ENCODE measurements at regions not wholly inside any gene's neighbourhood (a gene's known extent, or its start where the extent isn't known, plus 50 kb on each side); places are given as distances from the start of the nearest gene placed in this dataset.
A peak's percentile ranks its signal among the peaks of the same experiment; 100 is the strongest.

DNA sequence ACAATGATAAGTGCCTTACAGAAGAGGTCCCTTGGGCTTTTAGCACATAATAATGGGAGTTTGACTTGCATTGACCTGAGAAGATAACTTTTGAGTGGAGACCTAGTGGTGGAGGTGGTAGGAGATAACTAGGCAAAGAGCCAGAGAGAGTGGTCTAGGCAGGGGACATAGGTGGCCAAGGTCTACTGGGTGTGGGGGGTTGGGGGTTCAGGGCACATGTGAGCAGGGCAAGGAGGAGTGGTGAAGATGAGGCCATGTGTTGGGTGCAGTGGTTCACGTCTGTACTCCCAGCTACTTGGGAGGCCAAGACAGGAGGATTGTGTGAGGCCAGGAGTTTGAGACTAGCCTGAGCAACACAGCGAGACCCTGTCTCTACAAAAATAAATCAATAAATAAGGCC, 74.3 kb upstream of the CTNNBL1 start:
- H3K4me3 ChIP-seq (ENCODE audit: low read depth, low read length) = no peak overlapping the region
- ChIA-PET POLR2A (no interaction called here), CTCF (no interaction called here)
- TF ChIP-seq, protein P1, sequence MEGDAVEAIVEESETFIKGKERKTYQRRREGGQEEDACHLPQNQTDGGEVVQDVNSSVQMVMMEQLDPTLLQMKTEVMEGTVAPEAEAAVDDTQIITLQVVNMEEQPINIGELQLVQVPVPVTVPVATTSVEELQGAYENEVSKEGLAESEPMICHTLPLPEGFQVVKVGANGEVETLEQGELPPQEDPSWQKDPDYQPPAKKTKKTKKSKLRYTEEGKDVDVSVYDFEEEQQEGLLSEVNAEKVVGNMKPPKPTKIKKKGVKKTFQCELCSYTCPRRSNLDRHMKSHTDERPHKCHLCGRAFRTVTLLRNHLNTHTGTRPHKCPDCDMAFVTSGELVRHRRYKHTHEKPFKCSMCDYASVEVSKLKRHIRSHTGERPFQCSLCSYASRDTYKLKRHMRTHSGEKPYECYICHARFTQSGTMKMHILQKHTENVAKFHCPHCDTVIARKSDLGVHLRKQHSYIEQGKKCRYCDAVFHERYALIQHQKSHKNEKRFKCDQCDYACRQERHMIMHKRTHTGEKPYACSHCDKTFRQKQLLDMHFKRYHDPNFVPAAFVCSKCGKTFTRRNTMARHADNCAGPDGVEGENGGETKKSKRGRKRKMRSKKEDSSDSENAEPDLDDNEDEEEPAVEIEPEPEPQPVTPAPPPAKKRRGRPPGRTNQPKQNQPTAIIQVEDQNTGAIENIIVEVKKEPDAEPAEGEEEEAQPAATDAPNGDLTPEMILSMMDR (IDR thresholded peaks at IDR 0.05; ENCODE audit: insufficient read depth, low read length, missing control alignments) = no peak
- no peak for DNase-seq (ENCODE audit: low read depth, low spot score)

GRCh38 chr20:37616110-37616425, 77.8 kb upstream of the CTNNBL1 start:
- no peak for DNase-seq (ENCODE audit: low read depth, low spot score)
- ChIA-PET CTCF (interaction anchor here (1.0 to 1.7 kb wide), 4 partner anchors 10 to 605 kb away, joined by 3 to 6 read pairs (median 6); no protein-coding TSS in a partner anchor), POLR2A (no interaction called here)
- TF ChIP-seq, protein P1 (IDR thresholded peaks at IDR 0.05; ENCODE audit: insufficient read depth, low read length, missing control alignments) = no peak
- no peak overlapping the region for H3K4me3 ChIP-seq (ENCODE audit: low read depth, low read length)

DNA sequence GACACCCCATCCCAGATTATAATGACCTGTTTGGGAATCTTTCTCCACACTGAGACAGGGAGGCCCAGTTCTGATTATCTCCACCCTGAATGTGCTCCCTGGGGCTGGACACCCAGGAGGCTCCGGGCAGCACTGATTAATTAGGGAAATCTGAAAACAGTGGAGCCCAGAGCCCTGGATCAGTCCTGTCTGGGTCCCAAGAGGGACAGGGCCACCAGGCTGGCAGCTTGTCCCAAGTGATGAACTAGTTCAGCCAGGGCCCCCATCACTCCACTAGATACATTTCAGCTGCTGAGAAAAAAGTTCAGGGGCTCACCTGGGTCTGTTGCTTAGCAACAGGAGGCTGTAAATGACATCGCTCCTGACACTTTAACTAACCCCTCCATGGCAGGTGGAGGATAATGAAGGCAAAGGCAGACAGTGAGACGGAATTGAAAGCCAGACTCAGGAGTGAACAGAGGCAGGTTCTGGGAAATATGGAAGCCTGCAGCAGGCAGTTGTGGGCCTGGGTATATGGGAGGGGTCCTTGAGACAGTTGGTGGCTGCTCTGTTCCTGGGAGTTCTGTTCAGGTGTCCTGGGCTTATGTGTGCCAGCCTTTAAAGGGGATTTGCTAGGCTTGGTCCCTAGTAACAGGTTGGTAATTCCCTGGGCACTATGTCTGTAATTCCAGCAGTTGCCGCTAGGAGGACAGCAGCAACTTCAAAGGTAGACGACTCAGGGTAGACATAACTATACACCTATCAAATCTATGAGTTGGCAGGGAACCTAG, 78.3 kb upstream of the CTNNBL1 start:
- ChIA-PET POLR2A (no interaction called here), CTCF (interaction anchor here (0.9 to 1.7 kb wide), 5 partner anchors 11 to 606 kb away, joined by 3 to 6 read pairs (median 5); no protein-coding TSS in a partner anchor)
- TF ChIP-seq, protein P1 (IDR thresholded peaks at IDR 0.05; ENCODE audit: insufficient read depth, low read length, missing control alignments) = peak; percentile 47
- no peak overlapping the region for H3K4me3 ChIP-seq (ENCODE audit: low read depth, low read length)
- no peak for DNase-seq (ENCODE audit: low read depth, low spot score)

GRCh38 chr20:37611852-37612251, 82.0 kb upstream of the CTNNBL1 start:
- POLR2A ChIA-PET = no interaction called here
- TF ChIP-seq, protein P1 (IDR thresholded peaks at IDR 0.05; ENCODE audit: insufficient read depth, low read length, missing control alignments) = no peak

DNA sequence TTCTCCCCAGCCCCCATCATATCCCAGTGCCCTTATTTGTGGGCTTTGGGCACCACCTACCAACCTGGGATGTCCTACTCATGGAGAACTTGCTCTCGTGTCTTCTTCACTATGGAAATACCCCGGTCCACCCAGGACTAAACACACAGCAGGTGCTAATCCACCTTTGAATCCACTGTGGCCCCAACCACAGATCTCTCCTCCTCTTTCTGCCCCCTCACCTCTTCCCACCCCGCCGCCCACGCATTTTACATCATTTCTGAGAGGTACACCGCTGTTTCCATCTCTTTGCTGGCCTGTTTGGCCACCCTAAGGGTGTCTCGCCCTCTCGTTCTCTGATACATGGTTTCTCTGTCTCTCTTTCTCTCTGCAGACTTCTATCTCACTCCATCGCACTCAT, 82.5 kb upstream of the CTNNBL1 start:
- CTCF ChIA-PET = no interaction called here
- TF ChIP-seq, protein P1 (IDR thresholded peaks at IDR 0.05; ENCODE audit: insufficient read depth, low read length, missing control alignments) = no peak
- DNase-seq (ENCODE audit: low read depth, low spot score) = no peak
- no peak overlapping the region for H3K4me3 ChIP-seq (ENCODE audit: low read depth, low read length)
- POLR2A ChIA-PET = interaction anchor here (0.7 kb wide), 1 partner anchor 17 kb away, joined by 3 read pairs; no protein-coding TSS in a partner anchor

More at GRCh38 chr20:37611852-37612251, 82.0 kb upstream of the CTNNBL1 start:
- DNase-seq (ENCODE audit: low read depth, low spot score) = no peak
- H3K4me3 ChIP-seq (ENCODE audit: low read depth, low read length) = no peak overlapping the region
- CTCF ChIA-PET = no interaction called here

DNA sequence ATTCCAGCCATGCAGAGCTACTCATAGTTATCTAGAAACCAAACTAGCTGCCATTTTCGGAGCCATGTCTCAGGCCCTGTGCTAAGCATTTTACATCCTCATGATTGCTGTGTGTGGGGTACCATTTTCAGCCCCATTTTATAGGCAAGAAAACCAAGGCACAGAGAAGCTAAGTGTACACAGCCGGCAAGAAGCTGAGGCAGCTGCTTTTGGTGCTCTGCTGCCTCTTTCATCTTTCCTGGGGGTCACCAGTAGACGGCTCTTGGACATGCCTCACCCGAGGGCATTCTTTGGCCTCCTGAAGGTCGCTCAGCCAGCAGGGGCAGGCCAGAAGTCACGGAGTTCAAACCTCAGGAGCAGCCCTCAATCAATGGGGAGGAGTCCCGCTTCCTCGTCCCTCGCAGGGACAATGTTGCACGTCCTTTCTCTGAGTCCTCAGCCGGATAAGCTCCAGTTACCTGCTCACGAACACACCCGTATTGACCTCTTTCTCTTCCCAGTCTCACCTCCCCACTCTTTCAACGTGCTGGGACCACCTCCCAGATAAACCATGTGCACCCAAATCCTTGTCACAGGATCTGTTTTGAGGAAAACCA, 82.6 kb upstream of the BLCAP start:
- TF ChIP-seq, protein P1 (IDR thresholded peaks at IDR 0.05; ENCODE audit: insufficient read depth, low read length, missing control alignments) = no peak
- H3K4me3 ChIP-seq (ENCODE audit: low read depth, low read length) = no peak overlapping the region
- no peak for DNase-seq (ENCODE audit: low read depth, low spot score)
- ChIA-PET CTCF (no interaction called here), POLR2A (no interaction called here)
